ENCODE measurements at regions not wholly inside any gene's neighbourhood (a gene's known extent, or its start where the extent isn't known, plus 50 kb on each side); places are given as distances from the start of the nearest gene placed in this dataset.

DNA sequence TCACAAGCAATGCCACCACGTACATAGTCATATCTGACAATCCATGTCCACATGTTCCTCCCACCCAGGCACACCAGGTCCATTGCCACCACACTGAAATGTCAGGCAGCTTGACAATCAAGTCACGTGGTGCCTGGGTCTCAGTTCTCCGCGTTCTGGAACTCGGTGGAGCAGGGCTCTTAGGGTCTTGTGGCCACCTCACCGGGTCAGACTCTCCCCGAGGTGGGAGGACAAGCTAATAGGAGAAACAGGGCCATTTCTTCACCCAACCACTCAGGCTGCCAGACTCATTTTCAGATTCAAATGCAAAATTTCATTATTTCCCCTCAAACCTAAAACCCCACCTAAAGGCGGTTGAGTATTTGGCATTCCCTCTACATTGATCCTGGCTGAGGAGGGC, 200.5 kb upstream of the GAS1 start:
- no peak for DNase-seq (ENCODE audit: low read depth, low spot score)
- H3K27ac ChIP-seq (ENCODE audit: low read length), result no peak overlapping the region
- WGBS (ENCODE audit: insufficient coverage, insufficient read length), result 100% methylated on average over 1 of the region's 8 CpGs

DNA sequence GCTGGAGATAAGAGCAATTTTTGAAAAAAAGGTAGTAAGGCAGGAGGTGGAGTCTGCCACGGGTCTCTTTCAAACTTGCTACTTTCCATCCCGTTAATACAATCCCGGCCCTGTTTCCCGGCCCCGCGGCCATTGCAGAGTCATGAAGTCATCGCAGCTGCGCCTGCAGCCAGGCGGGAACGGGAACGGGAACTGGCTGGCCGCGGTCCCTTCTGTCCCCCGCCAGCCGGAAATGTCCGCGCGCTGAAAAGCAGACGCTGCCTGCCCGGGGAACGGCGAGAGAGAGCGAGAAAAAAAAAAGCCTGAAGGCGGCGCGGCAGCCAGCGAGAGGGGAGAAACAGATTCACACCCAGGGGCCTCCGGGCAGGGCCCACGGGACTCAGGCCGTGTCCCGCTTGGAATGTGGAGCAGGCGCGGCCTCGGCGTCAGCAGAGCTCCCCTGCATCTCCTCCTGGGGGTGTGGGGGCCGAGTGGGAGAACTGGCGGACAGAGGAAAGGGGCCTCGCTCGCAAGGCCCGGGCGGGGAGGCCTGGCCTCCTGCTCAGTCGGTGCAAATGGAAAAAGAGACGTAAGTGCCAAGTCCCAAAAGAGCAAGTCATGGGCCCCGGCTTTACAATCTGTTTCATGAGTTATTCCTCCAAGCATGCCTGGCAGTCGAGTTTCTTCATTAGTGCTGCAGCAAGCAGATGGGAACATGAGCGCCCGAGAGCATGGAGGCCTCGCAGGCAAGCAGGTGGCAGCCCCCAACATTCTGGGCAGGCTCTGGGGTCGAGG, 201.2 kb upstream of the GAS1 start:
- Histone ChIP-seq H3K36me3 (ENCODE audit: control insufficient read depth, insufficient read depth, low read length) (no peaks in the 10 kb centered on the region), H3K27ac (ENCODE audit: low read length) (no peak overlapping the region), H3K9me3 (ENCODE audit: control insufficient read depth, insufficient read depth, low read length) (no peaks in the 10 kb centered on the region), H3K27me3 (ENCODE audit: control insufficient read depth, insufficient read depth, low read length) (no peaks in the 10 kb centered on the region), H3K4me1 (ENCODE audit: control insufficient read depth, insufficient read depth, low read length) (no peaks in the 10 kb centered on the region), H3K4me3 (ENCODE audit: low read length) (peak overlapping the region; percentile 2; the same call in 1 of the 2 replicates)
- no CpG with 5 or more reads among the region's 49 CpGs for WGBS (ENCODE audit: insufficient coverage, insufficient read length)
- DNase-seq (ENCODE audit: low read depth, low spot score), result peak; percentile 33

More for the DNA sequence above, 200.5 kb upstream of the GAS1 start:
- no peak overlapping the region; the same call in 1 of the 2 replicates for H3K4me3 ChIP-seq (ENCODE audit: low read length)
- no peaks in the 10 kb centered on the region for H3K36me3 ChIP-seq (ENCODE audit: control insufficient read depth, insufficient read depth, low read length)
- no peaks in the 10 kb centered on the region for H3K4me1 ChIP-seq (ENCODE audit: control insufficient read depth, insufficient read depth, low read length)
- H3K27me3 ChIP-seq (ENCODE audit: control insufficient read depth, insufficient read depth, low read length), result no peaks in the 10 kb centered on the region
- no peaks in the 10 kb centered on the region for H3K9me3 ChIP-seq (ENCODE audit: control insufficient read depth, insufficient read depth, low read length)

DNA sequence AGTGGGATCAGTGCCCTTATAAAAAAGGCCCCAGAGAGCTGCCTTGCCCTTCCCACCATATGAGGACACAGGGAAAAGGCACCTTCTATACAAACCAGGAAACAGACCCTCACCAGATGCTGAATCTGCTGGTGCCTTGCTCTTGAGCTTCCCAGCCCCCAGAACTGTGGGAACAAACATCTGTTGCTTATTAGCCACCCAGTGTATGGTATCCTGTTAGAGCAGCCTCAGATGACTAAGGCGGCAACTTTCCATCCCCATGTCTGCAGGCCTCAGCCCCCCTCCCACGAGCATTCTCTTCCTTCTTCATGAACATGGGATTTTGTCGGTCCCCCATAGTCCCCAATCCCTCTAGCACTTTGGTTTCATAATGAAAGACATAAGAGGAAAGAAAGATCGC, 202.5 kb upstream of the GAS1 start:
- Histone ChIP-seq H3K27ac (ENCODE audit: low read length) (no peak overlapping the region), H3K27me3 (ENCODE audit: control insufficient read depth, insufficient read depth, low read length) (no peaks in the 10 kb centered on the region), H3K4me1 (ENCODE audit: control insufficient read depth, insufficient read depth, low read length) (no peaks in the 10 kb centered on the region), H3K36me3 (ENCODE audit: control insufficient read depth, insufficient read depth, low read length) (no peaks in the 10 kb centered on the region), H3K4me3 (ENCODE audit: low read length) (no peak overlapping the region), H3K9me3 (ENCODE audit: control insufficient read depth, insufficient read depth, low read length) (no peaks in the 10 kb centered on the region)
- no CpG with 5 or more reads among the region's 4 CpGs for WGBS (ENCODE audit: insufficient coverage, insufficient read length)
- no peak for DNase-seq (ENCODE audit: low read depth, low spot score)

DNA sequence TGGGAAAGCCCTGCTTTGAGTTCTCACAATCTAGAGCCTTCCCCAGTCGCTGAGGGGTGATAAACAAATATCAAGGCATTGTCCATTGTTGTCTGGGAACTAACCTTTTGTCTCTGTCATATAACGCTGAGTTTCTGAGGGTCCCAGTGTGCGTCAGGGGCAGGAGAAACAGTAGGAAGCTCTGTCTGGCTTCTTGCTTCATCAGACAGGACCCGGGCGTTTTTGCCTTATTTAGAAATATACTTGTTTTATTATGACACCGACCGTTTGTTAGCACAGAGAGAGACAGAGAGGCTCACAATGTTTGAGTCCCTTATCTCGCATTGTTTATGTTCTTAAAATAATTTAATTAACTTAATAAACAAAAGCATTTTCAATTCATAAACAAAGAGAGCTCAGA, 204.9 kb upstream of the GAS1 start:
- H3K36me3 ChIP-seq (ENCODE audit: control insufficient read depth, insufficient read depth, low read length), result no peaks in the 10 kb centered on the region
- H3K4me1 ChIP-seq (ENCODE audit: control insufficient read depth, insufficient read depth, low read length), result no peaks in the 10 kb centered on the region
- DNase-seq (ENCODE audit: low read depth, low spot score), result no peak
- no peak overlapping the region for H3K27ac ChIP-seq (ENCODE audit: low read length)
- no peaks in the 10 kb centered on the region for H3K9me3 ChIP-seq (ENCODE audit: control insufficient read depth, insufficient read depth, low read length)
- H3K4me3 ChIP-seq (ENCODE audit: low read length), result no peak overlapping the region
- H3K27me3 ChIP-seq (ENCODE audit: control insufficient read depth, insufficient read depth, low read length), result no peaks in the 10 kb centered on the region
- no CpG with 5 or more reads among the region's 8 CpGs for WGBS (ENCODE audit: insufficient coverage, insufficient read length)

DNA sequence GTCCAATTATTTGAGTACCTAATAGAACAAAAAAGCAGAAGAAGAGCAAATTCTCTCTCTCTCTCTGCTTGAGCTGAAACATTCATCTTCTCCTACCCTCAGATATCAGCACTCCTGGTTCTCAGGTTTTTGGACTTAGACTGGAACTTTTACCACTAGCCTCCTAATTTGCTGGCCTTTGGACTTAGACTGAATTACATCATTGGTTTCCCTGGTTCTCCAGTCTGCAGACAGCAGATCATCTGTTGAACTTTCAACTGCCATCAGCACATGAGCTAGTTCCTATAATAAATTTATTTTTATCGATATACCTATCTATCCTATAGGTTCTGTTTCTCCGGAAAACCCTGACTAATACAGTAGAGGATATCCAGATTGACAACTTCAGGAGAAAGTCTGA, 208.9 kb upstream of the GAS1 start:
- Histone ChIP-seq H3K9me3 (ENCODE audit: control insufficient read depth, insufficient read depth, low read length) (no peaks in the 10 kb centered on the region), H3K27ac (ENCODE audit: low read length) (no peak overlapping the region), H3K4me1 (ENCODE audit: control insufficient read depth, insufficient read depth, low read length) (no peaks in the 10 kb centered on the region), H3K4me3 (ENCODE audit: low read length) (no peak overlapping the region), H3K36me3 (ENCODE audit: control insufficient read depth, insufficient read depth, low read length) (no peaks in the 10 kb centered on the region), H3K27me3 (ENCODE audit: control insufficient read depth, insufficient read depth, low read length) (no peaks in the 10 kb centered on the region)
- no peak for DNase-seq (ENCODE audit: low read depth, low spot score)
- no CpG with 5 or more reads among the region's 2 CpGs for WGBS (ENCODE audit: insufficient coverage, insufficient read length)

DNA sequence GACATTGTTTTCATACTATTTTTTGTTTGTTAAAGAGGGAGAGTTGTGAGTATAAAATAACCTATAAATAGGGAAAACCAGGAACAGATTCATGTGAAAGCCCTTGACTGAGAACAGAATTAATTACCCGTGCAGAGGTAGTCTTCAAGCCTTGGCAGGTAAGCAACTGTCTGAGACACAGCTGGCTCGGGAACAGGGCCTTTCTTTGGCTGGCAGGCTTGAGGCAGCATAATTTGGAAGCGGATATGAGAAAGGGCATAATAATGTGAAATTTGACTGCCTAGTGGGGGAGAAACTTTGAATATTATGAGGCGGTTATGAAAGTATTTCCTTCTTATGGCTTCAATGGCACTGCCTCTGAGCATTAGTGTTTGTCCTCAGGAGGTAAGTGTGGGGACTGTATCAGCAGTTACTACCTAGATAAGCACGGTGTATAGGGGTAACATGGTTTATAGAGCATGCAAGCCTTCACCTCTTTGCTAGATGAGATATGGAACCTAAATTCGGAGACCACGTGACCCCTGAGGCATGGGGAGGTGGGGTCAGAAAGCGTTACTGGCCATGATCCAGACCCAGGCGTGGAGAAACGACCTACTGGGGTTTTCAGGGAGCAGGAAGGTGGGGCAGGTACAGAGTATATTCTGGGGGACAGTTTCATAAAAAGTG, 210.2 kb upstream of the GAS1 start:
- no CpG with 5 or more reads among the region's 10 CpGs for WGBS (ENCODE audit: insufficient coverage, insufficient read length)
- Histone ChIP-seq H3K4me1 (ENCODE audit: control insufficient read depth, insufficient read depth, low read length) (no peaks in the 10 kb centered on the region), H3K27me3 (ENCODE audit: control insufficient read depth, insufficient read depth, low read length) (no peaks in the 10 kb centered on the region), H3K27ac (ENCODE audit: low read length) (no peak overlapping the region), H3K9me3 (ENCODE audit: control insufficient read depth, insufficient read depth, low read length) (no peaks in the 10 kb centered on the region), H3K4me3 (ENCODE audit: low read length) (no peak overlapping the region), H3K36me3 (ENCODE audit: control insufficient read depth, insufficient read depth, low read length) (no peaks in the 10 kb centered on the region)
- no peak for DNase-seq (ENCODE audit: low read depth, low spot score)

DNA sequence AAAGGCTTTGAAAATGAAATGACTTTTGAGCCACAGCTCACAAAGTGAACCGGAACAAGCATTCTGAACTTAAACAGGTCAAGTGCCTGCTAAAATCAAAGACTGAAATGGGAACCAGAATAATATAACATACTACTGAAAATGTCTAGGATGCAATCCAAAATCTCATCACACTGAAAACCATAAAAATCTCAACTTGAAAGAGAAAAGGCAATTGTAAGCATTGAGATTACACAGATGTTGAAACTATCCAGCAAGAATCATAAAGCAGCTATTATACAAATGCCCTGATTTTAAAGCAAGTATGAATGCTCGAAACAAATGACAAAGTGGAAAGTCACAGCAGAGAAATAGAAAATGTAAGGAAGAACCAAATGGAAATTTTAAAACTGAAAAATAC, 211.5 kb upstream of the GAS1 start:
- no peak for DNase-seq (ENCODE audit: low read depth, low spot score)
- WGBS (ENCODE audit: insufficient coverage, insufficient read length), result no CpG with 5 or more reads among the region's 2 CpGs
- Histone ChIP-seq H3K27ac (ENCODE audit: low read length) (no peak overlapping the region), H3K4me3 (ENCODE audit: low read length) (no peak overlapping the region), H3K9me3 (ENCODE audit: control insufficient read depth, insufficient read depth, low read length) (no peaks in the 10 kb centered on the region), H3K27me3 (ENCODE audit: control insufficient read depth, insufficient read depth, low read length) (no peaks in the 10 kb centered on the region), H3K36me3 (ENCODE audit: control insufficient read depth, insufficient read depth, low read length) (no peaks in the 10 kb centered on the region), H3K4me1 (ENCODE audit: control insufficient read depth, insufficient read depth, low read length) (no peaks in the 10 kb centered on the region)

DNA sequence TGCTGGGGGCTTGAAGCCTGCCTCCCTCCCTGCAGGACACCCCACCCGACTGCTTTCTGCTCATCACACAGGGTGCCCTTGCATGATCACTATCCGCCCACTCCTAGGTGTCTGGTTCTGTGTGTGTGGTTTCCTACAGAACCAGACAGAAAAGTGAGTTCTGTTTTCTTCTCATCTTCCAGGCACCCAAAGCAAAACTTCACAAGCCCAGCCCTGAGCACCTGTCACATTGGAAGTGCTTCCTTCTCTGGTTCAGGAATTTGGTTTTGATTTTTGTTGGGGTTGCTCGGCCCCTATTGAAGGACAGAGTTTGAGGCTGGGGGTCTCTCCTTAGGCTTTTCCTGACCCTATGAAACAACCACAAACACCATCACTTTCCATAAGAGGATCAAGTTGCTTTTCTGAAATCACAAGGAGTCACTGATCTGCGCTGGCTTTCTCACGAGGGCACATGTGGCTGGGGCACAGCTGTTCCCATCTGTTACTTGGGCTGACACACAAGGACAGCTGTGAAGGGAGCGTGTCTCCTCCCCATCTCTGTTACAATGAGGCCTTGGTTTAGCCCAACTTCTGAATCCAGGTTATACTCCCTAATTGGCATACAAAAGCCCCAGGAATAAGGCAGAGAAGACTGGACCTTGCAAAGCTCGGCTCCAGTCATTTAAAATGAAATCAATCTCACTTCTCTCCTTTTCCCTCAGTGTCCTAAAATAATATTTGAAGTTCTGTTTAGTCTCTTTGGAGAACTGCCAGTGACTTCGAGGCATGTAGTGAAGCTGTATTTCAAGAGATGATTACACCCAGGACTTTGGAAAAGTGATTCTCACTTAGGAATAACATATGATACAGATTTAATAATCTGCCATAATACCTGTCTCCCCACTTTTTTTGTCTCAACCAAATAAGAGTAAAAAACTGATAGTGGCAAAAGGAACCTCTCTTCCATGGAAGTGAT, 213.1 kb upstream of the GAS1 start:
- WGBS (ENCODE audit: insufficient coverage, insufficient read length), result no CpG with 5 or more reads among the region's 8 CpGs

DNA sequence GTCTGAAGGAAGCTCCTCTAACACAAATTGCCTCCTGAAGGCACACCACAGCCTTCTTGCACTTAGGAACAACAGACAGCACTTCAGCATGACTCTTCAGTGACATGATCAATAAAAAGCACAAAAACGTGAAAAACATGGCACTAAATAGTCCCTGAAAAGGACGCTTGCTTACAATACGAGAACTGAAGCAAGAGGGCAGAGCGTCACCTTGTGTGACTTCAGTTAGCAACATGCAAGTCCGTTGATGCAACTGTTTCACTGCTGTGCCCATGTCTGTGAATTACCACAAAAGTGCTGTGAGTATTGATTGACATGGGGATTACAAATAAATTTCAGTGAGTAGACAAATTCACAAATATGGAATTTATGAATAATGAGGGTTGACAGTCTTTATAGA, 219.9 kb upstream of the GAS1 start:
- Histone ChIP-seq H3K36me3 (ENCODE audit: control insufficient read depth, insufficient read depth, low read length) (no peaks in the 10 kb centered on the region), H3K27me3 (ENCODE audit: control insufficient read depth, insufficient read depth, low read length) (no peaks in the 10 kb centered on the region), H3K27ac (ENCODE audit: low read length) (no peak overlapping the region), H3K4me1 (ENCODE audit: control insufficient read depth, insufficient read depth, low read length) (no peaks in the 10 kb centered on the region), H3K4me3 (ENCODE audit: low read length) (no peak overlapping the region), H3K9me3 (ENCODE audit: control insufficient read depth, insufficient read depth, low read length) (no peaks in the 10 kb centered on the region)
- no CpG with 5 or more reads among the region's 5 CpGs for WGBS (ENCODE audit: insufficient coverage, insufficient read length)
- no peak for DNase-seq (ENCODE audit: low read depth, low spot score)

More for the DNA sequence above, 213.1 kb upstream of the GAS1 start:
- Histone ChIP-seq H3K4me1 (ENCODE audit: control insufficient read depth, insufficient read depth, low read length) (no peaks in the 10 kb centered on the region), H3K9me3 (ENCODE audit: control insufficient read depth, insufficient read depth, low read length) (no peaks in the 10 kb centered on the region), H3K27ac (ENCODE audit: low read length) (no peak overlapping the region), H3K4me3 (ENCODE audit: low read length) (no peak overlapping the region), H3K36me3 (ENCODE audit: control insufficient read depth, insufficient read depth, low read length) (no peaks in the 10 kb centered on the region), H3K27me3 (ENCODE audit: control insufficient read depth, insufficient read depth, low read length) (no peaks in the 10 kb centered on the region)
- no peak for DNase-seq (ENCODE audit: low read depth, low spot score)

DNA sequence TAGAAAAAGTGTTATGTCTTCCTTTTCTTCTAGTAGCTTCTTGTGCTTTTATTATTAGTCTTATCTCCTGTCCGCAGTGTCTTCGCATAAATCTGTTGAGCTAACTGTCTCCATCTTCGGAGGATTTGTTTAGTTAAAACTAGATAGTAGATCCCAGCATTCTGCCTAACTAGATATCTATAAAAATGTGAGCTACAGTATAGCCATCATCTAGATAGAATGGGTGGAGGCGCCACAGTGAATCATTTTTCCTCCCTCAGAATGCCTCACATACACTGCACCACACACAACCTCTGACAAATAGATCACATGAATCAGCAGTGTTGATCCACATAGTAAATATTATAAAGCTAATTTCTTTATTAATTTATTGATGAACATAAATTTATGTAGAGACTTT, 220.3 kb upstream of the GAS1 start:
- WGBS (ENCODE audit: insufficient coverage, insufficient read length), result no CpG with 5 or more reads among the region's 4 CpGs
- H3K27me3 ChIP-seq (ENCODE audit: control insufficient read depth, insufficient read depth, low read length), result no peaks in the 10 kb centered on the region
- no peak overlapping the region for H3K27ac ChIP-seq (ENCODE audit: low read length)
- DNase-seq (ENCODE audit: low read depth, low spot score), result no peak
- no peaks in the 10 kb centered on the region for H3K9me3 ChIP-seq (ENCODE audit: control insufficient read depth, insufficient read depth, low read length)
- no peaks in the 10 kb centered on the region for H3K4me1 ChIP-seq (ENCODE audit: control insufficient read depth, insufficient read depth, low read length)
- no peak overlapping the region for H3K4me3 ChIP-seq (ENCODE audit: low read length)
- no peaks in the 10 kb centered on the region for H3K36me3 ChIP-seq (ENCODE audit: control insufficient read depth, insufficient read depth, low read length)
